ENCODE measurements at regions not wholly inside any gene's neighbourhood (a gene's known extent, or its start where the extent isn't known, plus 50 kb on each side); places are given as distances from the start of the nearest gene placed in this dataset.

DNA sequence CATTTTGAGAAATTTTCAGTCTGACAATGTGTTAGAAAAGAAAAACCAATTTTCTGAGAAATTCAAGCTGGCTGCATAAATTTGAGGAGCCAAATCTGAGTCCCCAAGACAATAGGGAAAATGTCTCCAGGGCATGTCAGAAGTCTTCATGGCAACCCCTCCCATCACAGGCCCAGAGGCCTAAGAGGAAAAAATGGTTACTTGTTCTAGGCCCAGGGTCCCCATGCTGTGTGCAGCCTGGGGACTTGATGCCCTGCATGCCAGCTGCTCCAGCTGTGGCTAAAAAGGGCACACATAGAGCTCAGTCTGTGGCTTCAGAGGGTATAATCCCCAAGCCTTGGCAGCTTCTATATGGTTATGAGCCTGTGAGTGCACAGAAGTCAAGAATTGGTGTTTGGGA, 464.6 kb downstream of the CCER1 start:
- TF ChIP-seq, protein P1, sequence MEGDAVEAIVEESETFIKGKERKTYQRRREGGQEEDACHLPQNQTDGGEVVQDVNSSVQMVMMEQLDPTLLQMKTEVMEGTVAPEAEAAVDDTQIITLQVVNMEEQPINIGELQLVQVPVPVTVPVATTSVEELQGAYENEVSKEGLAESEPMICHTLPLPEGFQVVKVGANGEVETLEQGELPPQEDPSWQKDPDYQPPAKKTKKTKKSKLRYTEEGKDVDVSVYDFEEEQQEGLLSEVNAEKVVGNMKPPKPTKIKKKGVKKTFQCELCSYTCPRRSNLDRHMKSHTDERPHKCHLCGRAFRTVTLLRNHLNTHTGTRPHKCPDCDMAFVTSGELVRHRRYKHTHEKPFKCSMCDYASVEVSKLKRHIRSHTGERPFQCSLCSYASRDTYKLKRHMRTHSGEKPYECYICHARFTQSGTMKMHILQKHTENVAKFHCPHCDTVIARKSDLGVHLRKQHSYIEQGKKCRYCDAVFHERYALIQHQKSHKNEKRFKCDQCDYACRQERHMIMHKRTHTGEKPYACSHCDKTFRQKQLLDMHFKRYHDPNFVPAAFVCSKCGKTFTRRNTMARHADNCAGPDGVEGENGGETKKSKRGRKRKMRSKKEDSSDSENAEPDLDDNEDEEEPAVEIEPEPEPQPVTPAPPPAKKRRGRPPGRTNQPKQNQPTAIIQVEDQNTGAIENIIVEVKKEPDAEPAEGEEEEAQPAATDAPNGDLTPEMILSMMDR (IDR thresholded peaks at IDR 0.05): no peak
- no peak for TF ChIP-seq POLR2A (IDR thresholded peaks at IDR 0.05)

Measured in thyroid gland (tissue), 4 donors.